OCI-LY3 (cell line): ENCODE measurements at regions not wholly inside any gene's neighbourhood (a gene's known extent, or its start where the extent isn't known, plus 50 kb on each side); places are given as distances from the start of the nearest gene placed in this dataset.

Source experiments
- EZH2phosphoT487 ChIP-seq: fragments of 200-600 bp; shearing (Covaris generic); IDR thresholded peaks from 2 replicates; pipeline ENCODE4 v1.6.1; 2018; ENCODE audit warnings: antibody characterized with exemption, mixed run types, low read depth
- TF ChIP-seq, protein P1 (sequence below): fragments of 200-600, 300-600 bp; sonication (generic); IDR thresholded peaks from 2 replicates; pipeline ENCODE4 v1.5.1; 2014; ENCODE audit warnings: antibody characterized with exemption, low read length, low read depth

- TF ChIP-seq, protein P1, sequence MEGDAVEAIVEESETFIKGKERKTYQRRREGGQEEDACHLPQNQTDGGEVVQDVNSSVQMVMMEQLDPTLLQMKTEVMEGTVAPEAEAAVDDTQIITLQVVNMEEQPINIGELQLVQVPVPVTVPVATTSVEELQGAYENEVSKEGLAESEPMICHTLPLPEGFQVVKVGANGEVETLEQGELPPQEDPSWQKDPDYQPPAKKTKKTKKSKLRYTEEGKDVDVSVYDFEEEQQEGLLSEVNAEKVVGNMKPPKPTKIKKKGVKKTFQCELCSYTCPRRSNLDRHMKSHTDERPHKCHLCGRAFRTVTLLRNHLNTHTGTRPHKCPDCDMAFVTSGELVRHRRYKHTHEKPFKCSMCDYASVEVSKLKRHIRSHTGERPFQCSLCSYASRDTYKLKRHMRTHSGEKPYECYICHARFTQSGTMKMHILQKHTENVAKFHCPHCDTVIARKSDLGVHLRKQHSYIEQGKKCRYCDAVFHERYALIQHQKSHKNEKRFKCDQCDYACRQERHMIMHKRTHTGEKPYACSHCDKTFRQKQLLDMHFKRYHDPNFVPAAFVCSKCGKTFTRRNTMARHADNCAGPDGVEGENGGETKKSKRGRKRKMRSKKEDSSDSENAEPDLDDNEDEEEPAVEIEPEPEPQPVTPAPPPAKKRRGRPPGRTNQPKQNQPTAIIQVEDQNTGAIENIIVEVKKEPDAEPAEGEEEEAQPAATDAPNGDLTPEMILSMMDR: no peak
- TF ChIP-seq EZH2phosphoT487: no peak
Observed at GRCh38 chr1:96971439-96971838, 249.9 kb downstream of the PTBP2 start.
